ENCODE measurements at regions not wholly inside any gene's neighbourhood (a gene's known extent, or its start where the extent isn't known, plus 50 kb on each side); places are given as distances from the start of the nearest gene placed in this dataset.
"Not testable (repeated sequence)": the region's sequence is repeated elsewhere in the genome, so short reads cannot be mapped to it uniquely, and the experiment has no call there.

DNA sequence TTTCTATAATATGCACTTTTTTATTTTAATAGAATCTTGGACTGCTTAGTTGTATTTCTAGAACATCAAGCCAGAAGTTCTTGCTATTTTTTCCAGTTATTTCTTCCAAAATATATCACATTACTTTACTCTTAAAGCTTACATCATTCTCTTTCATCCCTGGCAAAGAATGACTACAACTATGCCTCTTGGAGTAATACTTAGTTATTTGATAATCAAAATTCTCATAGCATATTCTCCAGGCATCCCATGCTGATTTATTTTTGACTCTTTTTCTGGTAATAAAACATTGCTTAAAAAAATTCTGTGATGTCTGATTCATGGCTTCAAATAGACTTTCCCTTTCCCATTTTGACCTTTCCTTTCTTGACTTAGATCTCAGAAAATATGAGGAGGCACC lies 118.7 kb upstream of the TSPAN8 start:
- H3K9me3 ChIP-seq (ENCODE audit: control insufficient read depth in 1 of 2, insufficient read depth in 1 of 2, low read depth in 1 of 2, low read length in 2 of 2) = no peaks in the 10 kb centered on the region
- 0 out of 2 replicates have a peak, but pooled peaks cover 3% of the 10 kb centered on the region for H3K9me2 ChIP-seq (ENCODE audit: insufficient read depth)
- no peak overlapping the region for H3K27ac ChIP-seq (ENCODE audit: low read depth, low read length)
- DNase-seq (ENCODE audit: low read depth, low spot score) (no peak), ATAC-seq (no peak)
- no peak overlapping the region for H2AFZ ChIP-seq (ENCODE audit: low read depth, low read length, poor library complexity, severe bottlenecking)
- H3K4me3 ChIP-seq (replicated peaks in 1 of 2; ENCODE audit: low read depth in 1 of 2, low read length in 2 of 2) = no peak overlapping the region
- H3K36me3 ChIP-seq (ENCODE audit: control insufficient read depth in 1 of 2, insufficient read depth in 2 of 2, low read length in 2 of 2) = no peaks in the 10 kb centered on the region
- CTCF ChIA-PET = no interaction called here
- no peaks in the 10 kb centered on the region for H4K20me1 ChIP-seq (ENCODE audit: insufficient read depth)
- H3K9ac ChIP-seq (ENCODE audit: low read length) = no peak overlapping the region
- H3K27me3 ChIP-seq (ENCODE audit: insufficient read depth, low read length) = no peaks in the 10 kb centered on the region
- no TSS peak for BruUV-seq (replicated peaks)
- no peak overlapping the region for H3K4me2 ChIP-seq (ENCODE audit: low read length)
- no peak for TF ChIP-seq CEBPB (IDR thresholded peaks at IDR 0.05; ENCODE audit: low read depth)
- TF ChIP-seq, protein P1, sequence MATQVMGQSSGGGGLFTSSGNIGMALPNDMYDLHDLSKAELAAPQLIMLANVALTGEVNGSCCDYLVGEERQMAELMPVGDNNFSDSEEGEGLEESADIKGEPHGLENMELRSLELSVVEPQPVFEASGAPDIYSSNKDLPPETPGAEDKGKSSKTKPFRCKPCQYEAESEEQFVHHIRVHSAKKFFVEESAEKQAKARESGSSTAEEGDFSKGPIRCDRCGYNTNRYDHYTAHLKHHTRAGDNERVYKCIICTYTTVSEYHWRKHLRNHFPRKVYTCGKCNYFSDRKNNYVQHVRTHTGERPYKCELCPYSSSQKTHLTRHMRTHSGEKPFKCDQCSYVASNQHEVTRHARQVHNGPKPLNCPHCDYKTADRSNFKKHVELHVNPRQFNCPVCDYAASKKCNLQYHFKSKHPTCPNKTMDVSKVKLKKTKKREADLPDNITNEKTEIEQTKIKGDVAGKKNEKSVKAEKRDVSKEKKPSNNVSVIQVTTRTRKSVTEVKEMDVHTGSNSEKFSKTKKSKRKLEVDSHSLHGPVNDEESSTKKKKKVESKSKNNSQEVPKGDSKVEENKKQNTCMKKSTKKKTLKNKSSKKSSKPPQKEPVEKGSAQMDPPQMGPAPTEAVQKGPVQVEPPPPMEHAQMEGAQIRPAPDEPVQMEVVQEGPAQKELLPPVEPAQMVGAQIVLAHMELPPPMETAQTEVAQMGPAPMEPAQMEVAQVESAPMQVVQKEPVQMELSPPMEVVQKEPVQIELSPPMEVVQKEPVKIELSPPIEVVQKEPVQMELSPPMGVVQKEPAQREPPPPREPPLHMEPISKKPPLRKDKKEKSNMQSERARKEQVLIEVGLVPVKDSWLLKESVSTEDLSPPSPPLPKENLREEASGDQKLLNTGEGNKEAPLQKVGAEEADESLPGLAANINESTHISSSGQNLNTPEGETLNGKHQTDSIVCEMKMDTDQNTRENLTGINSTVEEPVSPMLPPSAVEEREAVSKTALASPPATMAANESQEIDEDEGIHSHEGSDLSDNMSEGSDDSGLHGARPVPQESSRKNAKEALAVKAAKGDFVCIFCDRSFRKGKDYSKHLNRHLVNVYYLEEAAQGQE (IDR thresholded peaks at IDR 0.05; ENCODE audit: low read depth) = no peak
- no peak for TF ChIP-seq POLR2AphosphoS5 (IDR thresholded peaks at IDR 0.05; ENCODE audit: low read depth, low read length)
- TF ChIP-seq TCF7L2 (IDR thresholded peaks at IDR 0.05; ENCODE audit: borderline replicate concordance, extremely low read depth, insufficient read depth, insufficient read length) = no peak
- TF ChIP-seq CBX3 (IDR thresholded peaks at IDR 0.05; ENCODE audit: low read depth) = no peak
- TF ChIP-seq ELF1 (IDR thresholded peaks at IDR 0.05; ENCODE audit: borderline replicate concordance, low read depth) = no peak
- TF ChIP-seq, protein P2, sequence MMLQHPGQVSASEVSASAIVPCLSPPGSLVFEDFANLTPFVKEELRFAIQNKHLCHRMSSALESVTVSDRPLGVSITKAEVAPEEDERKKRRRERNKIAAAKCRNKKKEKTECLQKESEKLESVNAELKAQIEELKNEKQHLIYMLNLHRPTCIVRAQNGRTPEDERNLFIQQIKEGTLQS (IDR thresholded peaks at IDR 0.05) = no peak
- no peak for TF ChIP-seq RAD21 (IDR thresholded peaks at IDR 0.05; ENCODE audit: low read depth)
- TF ChIP-seq SIN3A (IDR thresholded peaks at IDR 0.05; ENCODE audit: low read depth) = no peak
- TF ChIP-seq FOSL1 (IDR thresholded peaks at IDR 0.05; ENCODE audit: low read depth) = no peak
- TF ChIP-seq SRF (IDR thresholded peaks at IDR 0.05; ENCODE audit: low read depth) = no peak
- no peak for TF ChIP-seq YY1 (IDR thresholded peaks at IDR 0.05; ENCODE audit: extremely low read depth, insufficient replicate concordance, low read depth, low read length)
- no peak for TF ChIP-seq EGR1 (IDR thresholded peaks at IDR 0.05; ENCODE audit: low read depth)
- RAD21 ChIA-PET (ENCODE audit: low non-redundant PET in 1 of 2, low total read pairs in 2 of 2, uncharacterized antibody in 2 of 2, unreplicated experiment in 2 of 2) = no interaction called here
- POLR2A ChIA-PET = no interaction called here
- no peaks in the 10 kb centered on the region for H3K4me1 ChIP-seq (ENCODE audit: control insufficient read depth in 1 of 2, insufficient read depth in 2 of 2, low read length in 2 of 2)
- H3K79me2 ChIP-seq (ENCODE audit: insufficient read depth, low read length) = no peaks in the 10 kb centered on the region
- intact Hi-C loops (cut with micrococcal nuclease) = no loop called here

DNA sequence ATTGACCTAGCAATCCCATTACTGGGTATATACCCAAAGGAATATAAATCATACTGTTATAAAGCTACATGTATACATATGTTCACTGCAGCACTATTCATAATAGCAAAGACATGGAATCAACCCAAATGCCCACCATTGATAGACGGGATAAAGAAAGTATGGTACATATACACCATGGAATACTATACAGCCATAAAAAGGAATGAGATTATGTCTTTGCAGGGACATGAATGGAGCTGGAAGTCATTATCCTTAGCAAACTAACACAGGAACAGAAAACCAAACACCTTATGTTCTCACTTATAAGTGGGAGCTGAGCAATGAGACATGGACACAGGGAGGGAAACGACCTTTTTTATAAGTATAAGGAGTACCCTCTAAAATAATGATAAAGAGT lies 113.0 kb upstream of the TSPAN8 start:
- intact Hi-C loops (cut with micrococcal nuclease); H3K9ac ChIP-seq (ENCODE audit: low read length); H3K79me2 ChIP-seq (ENCODE audit: insufficient read depth, low read length); ATAC-seq; CTCF ChIA-PET; H3K4me2 ChIP-seq (ENCODE audit: low read length); H2AFZ ChIP-seq (ENCODE audit: low read depth, low read length, poor library complexity, severe bottlenecking); BruUV-seq (replicated peaks); H3K36me3 ChIP-seq (ENCODE audit: control insufficient read depth in 1 of 2, insufficient read depth in 2 of 2, low read length in 2 of 2); H3K27ac ChIP-seq (ENCODE audit: low read depth, low read length); POLR2A ChIA-PET; H4K20me1 ChIP-seq (ENCODE audit: insufficient read depth); H3K9me3 ChIP-seq (ENCODE audit: control insufficient read depth in 1 of 2, insufficient read depth in 1 of 2, low read depth in 1 of 2, low read length in 2 of 2); H3K4me1 ChIP-seq (ENCODE audit: control insufficient read depth in 1 of 2, insufficient read depth in 2 of 2, low read length in 2 of 2); H3K4me3 ChIP-seq (replicated peaks in 1 of 2; ENCODE audit: low read depth in 1 of 2, low read length in 2 of 2); DNase-seq (ENCODE audit: low read depth, low spot score); RAD21 ChIA-PET (ENCODE audit: low non-redundant PET in 1 of 2, low total read pairs in 2 of 2, uncharacterized antibody in 2 of 2, unreplicated experiment in 2 of 2); H3K9me2 ChIP-seq (ENCODE audit: insufficient read depth); H3K27me3 ChIP-seq (ENCODE audit: insufficient read depth, low read length): not testable (repeated sequence)

Measured in HCT116 (cell line).